Stimulated activated CD4-positive, alpha-beta T cell treated with anti-CD3 and anti-CD28 coated beads, TNF-alpha, amount 100 ng/mL, for 4 hours (primary cell): ENCODE measurements at regions not wholly inside any gene's neighbourhood (a gene's known extent, or its start where the extent isn't known, plus 50 kb on each side); places are given as distances from the start of the nearest gene placed in this dataset.

Experiments
- DNase-seq, 3 experiments: peaks; one replicate each; pipeline ENCODE4 v3.0.0-alpha.2; 2020; ENCODE audit warnings: low read depth in 3 of 3

GRCh38 chr17:68182940-68183551 is 64.8 kb upstream of the AMZ2 start:
- peak in 1 of 3 experiments; percentile 58 for DNase-seq

- DNase-seq = no peak
Observed at GRCh38 chr17:68184141-68184571, 63.7 kb upstream of the AMZ2 start.

- DNase-seq = no peak
Observed at GRCh38 chr17:68184816-68185436, 62.9 kb upstream of the AMZ2 start.

- DNase-seq = no peak
Observed at GRCh38 chr17:68185820-68186219, 62.0 kb upstream of the AMZ2 start.

GRCh38 chr17:68190495-68190894 is 57.3 kb upstream of the AMZ2 start:
- no peak for DNase-seq

- no peak for DNase-seq
Observed at GRCh38 chr17:68195667-68196393, 52.0 kb upstream of the AMZ2 start.

GRCh38 chr17:68196394-68197090 is 51.3 kb upstream of the AMZ2 start:
- DNase-seq = no peak

- DNase-seq = no peak
Observed at GRCh38 chr17:68197091-68197996, 50.5 kb upstream of the AMZ2 start.

GRCh38 chr17:68197997-68198930 is 49.6 kb upstream of the AMZ2 start:
- DNase-seq = no peak
